ENCODE measurements at regions not wholly inside any gene's neighbourhood (a gene's known extent, or its start where the extent isn't known, plus 50 kb on each side); places are given as distances from the start of the nearest gene placed in this dataset.

DNA sequence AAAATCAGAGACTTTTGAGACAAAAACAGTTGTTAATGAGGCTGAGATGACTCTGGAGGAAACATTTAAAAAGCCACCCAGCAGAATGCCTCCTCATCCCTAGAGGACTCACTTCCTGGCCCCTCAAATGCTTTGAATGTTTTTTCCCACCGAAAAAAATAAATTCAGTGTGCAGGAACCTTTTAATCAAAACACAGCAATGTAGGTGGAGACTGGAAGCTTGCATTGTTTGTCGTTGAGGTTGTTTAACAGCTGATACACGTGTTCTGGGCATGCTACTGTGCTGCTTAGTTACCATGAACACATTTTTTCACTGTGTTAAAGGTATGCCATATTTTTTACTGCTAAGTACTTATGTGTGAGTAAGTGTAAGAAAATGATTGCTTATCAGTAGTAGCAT lies 65.7 kb upstream of the ADCY2 start:
- WGBS (ENCODE audit: insufficient coverage, low lambda C conversion rate), result no CpG with 5 or more reads among the region's 3 CpGs
- Histone ChIP-seq H3K36me3 (ENCODE audit: control insufficient read depth, insufficient read depth, low read length) (no peaks in the 10 kb centered on the region), H3K9me3 (ENCODE audit: control insufficient read depth, low read depth, low read length) (no peaks in the 10 kb centered on the region), H3K27ac (ENCODE audit: low read length) (no peak overlapping the region), H3K27me3 (ENCODE audit: control insufficient read depth, insufficient read depth, low read length) (no peaks in the 10 kb centered on the region), H3K4me3 (ENCODE audit: low read length) (no peak overlapping the region), H3K4me1 (ENCODE audit: control insufficient read depth, insufficient read depth, low read length) (no peaks in the 10 kb centered on the region)
- DNase-seq, result peak in 1 of 2 donors; percentile 3

DNA sequence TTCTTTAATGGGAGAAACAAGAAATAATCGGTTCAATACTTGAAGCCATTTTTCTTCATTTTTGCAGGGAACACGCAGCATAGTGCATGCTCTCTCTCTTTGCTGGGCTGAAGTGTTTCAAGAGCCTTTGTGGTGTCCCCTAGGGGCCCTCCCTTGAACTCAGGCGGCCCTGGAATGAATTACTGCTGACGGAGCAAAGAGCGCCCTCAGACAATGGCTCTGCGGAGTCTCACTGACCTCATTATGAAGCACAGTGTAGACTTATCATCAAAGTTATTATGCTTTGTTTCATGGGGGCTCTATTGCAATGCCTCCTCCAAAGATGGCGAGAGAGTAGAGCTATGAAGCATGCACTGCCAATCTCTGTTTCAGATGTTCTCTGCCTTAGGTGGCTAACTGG lies 64.8 kb upstream of the ADCY2 start:
- Histone ChIP-seq H3K9me3 (ENCODE audit: control insufficient read depth, low read depth, low read length) (no peaks in the 10 kb centered on the region), H3K27me3 (ENCODE audit: control insufficient read depth, insufficient read depth, low read length) (no peaks in the 10 kb centered on the region), H3K36me3 (ENCODE audit: control insufficient read depth, insufficient read depth, low read length) (no peaks in the 10 kb centered on the region), H3K4me3 (ENCODE audit: low read length) (no peak overlapping the region), H3K27ac (ENCODE audit: low read length) (no peak overlapping the region), H3K4me1 (ENCODE audit: control insufficient read depth, insufficient read depth, low read length) (no peaks in the 10 kb centered on the region)
- 60% methylated on average over 1 of the region's 7 CpGs for WGBS (ENCODE audit: insufficient coverage, low lambda C conversion rate)
- peak in 1 of 2 donors; percentile 6 for DNase-seq
